AG04450 (cell line): ENCODE measurements at regions not wholly inside any gene's neighbourhood (a gene's known extent, or its start where the extent isn't known, plus 50 kb on each side); places are given as distances from the start of the nearest gene placed in this dataset.
A peak's percentile ranks its signal among the peaks of the same experiment; 100 is the strongest.
"Not testable (repeated sequence)": the region's sequence is repeated elsewhere in the genome, so short reads cannot be mapped to it uniquely, and the experiment has no call there.

Source experiments
- CTCF ChIA-PET: fragments of 300-600, 350-600 bp; formaldehyde crosslinking; extraction: SDS; loops from one replicate; lab custom pipeline; 2022; ENCODE audit warnings: antibody characterized with exemption, inconsistent platforms; lab: Charles Lee
- POLR2A ChIA-PET: fragments of 350-600 bp; formaldehyde crosslinking; extraction: SDS; loops from one replicate; lab custom pipeline; 2021; ENCODE audit warnings: antibody characterized with exemption, inconsistent platforms; lab: Yijun Ruan, JAX
- DNase-seq: peaks from one replicate; pipeline ENCODE4 v3.0.0-alpha.2; 2011; ENCODE audit warnings: low read depth, low spot score
- H3K27ac ChIP-seq: one replicate; pipeline ENCODE4 v1.5.1; 2012; ENCODE audit warnings: low read depth, low read length, control low read depth
- H3K27me3 ChIP-seq: one replicate; pipeline ENCODE4 v1.6.0; 2012; ENCODE audit warnings: low read length; ENCODE audit not compliant: control insufficient read depth, insufficient read depth
- H3K4me3 ChIP-seq: 2 replicates; pipeline ENCODE4 v1.5.1; 2011; ENCODE audit warnings: mild to moderate bottlenecking, low read depth, low read length, control low read depth
- H3K9me3 ChIP-seq: 2 replicates; pipeline ENCODE4 v1.5.1; 2012; ENCODE audit warnings: low read length; ENCODE audit not compliant: control insufficient read depth, insufficient read depth
- CTCF ChIP-seq: IDR thresholded peaks from 2 replicates; pipeline ENCODE4 v1.5.1; 2011; ENCODE audit warnings: low read depth, low read length, control low read depth, inconsistent platforms

DNA sequence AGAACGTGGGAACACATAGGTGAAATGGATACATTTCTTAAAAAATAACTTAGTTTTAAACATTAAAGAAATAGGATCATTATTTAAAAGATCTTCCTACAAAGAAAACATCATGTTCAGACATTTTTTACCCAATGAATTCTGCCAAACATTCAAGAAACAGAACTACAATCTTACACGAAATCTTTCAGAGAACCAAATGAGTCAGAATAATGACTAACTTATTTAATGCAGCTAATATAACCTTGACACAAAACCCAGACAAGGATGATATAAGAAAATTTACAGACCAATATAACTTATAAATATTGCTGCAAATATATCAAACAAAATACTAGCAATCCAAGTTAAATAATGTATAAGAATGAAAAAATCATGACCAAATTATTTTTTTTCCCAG lies 220.1 kb upstream of the KCNK2 start:
- no peak overlapping the region for H3K27ac ChIP-seq
- H3K9me3 ChIP-seq: no peaks in the 10 kb centered on the region
- DNase-seq: no peak
- no peak overlapping the region for H3K4me3 ChIP-seq
- no peaks in the 10 kb centered on the region for H3K27me3 ChIP-seq
- CTCF ChIA-PET: no interaction called here
- POLR2A ChIA-PET: no interaction called here
- TF ChIP-seq CTCF: no peak

DNA sequence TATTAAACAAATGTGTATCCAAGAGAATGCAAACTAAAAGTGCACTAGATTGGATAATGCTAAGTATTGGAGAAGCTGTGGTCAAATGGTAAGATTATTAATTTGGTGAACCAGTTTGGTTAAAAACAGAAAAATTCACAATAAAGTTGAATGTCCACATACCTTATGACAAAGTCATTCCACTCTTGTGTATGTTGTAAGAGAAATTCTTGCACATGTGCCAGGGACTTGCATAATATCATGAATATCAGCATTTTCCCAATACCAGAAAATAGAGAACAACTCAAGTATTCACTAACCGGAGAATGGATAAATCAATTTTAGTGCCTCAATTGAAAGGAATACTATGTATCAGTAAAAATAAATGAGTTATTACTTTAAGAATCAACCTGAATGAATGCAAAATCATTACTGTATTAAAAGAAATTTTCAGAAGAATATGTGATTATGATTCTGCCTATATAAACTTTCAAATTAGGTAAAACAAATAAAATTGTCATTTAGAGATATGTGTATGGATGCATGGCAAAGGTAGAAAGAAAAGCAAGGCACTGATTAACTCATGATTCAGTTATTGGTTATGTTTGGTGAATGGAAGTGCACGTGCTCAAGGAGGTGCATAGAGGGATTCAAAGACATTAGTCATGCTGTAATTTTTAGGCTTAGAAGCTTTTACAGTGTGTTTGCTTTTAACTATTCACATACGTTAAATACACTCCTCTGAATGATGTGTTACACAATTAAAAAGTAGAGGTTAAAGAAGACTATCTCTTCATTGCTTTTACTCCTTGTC lies 217.4 kb upstream of the KCNK2 start:
- H3K27ac ChIP-seq: no peak overlapping the region
- no peaks in the 10 kb centered on the region; the same call in 1 of the 2 replicates for H3K9me3 ChIP-seq
- ChIA-PET POLR2A (no interaction called here), CTCF (no interaction called here)
- TF ChIP-seq CTCF: no peak
- H3K27me3 ChIP-seq: no peaks in the 10 kb centered on the region
- peak; percentile 33 for DNase-seq
- no peak overlapping the region for H3K4me3 ChIP-seq

- H3K27me3 ChIP-seq, CTCF ChIA-PET, POLR2A ChIA-PET: not testable (repeated sequence)
Observed at GRCh38 chr1:214870426-214870825, 212.1 kb upstream of the KCNK2 start.

GRCh38 chr1:214880956-214881355 lies 201.6 kb upstream of the KCNK2 start:
- ChIA-PET CTCF (no interaction called here), POLR2A (no interaction called here)
- Histone ChIP-seq H3K4me3 (no peak overlapping the region), H3K27me3 (no peaks in the 10 kb centered on the region), H3K9me3 (no peaks in the 10 kb centered on the region), H3K27ac (no peak overlapping the region)
- no peak for DNase-seq
- no peak for TF ChIP-seq CTCF

More at GRCh38 chr1:214870426-214870825, 212.1 kb upstream of the KCNK2 start:
- not testable (repeated sequence) for H3K9me3 ChIP-seq, H3K4me3 ChIP-seq, DNase-seq, H3K27ac ChIP-seq

DNA sequence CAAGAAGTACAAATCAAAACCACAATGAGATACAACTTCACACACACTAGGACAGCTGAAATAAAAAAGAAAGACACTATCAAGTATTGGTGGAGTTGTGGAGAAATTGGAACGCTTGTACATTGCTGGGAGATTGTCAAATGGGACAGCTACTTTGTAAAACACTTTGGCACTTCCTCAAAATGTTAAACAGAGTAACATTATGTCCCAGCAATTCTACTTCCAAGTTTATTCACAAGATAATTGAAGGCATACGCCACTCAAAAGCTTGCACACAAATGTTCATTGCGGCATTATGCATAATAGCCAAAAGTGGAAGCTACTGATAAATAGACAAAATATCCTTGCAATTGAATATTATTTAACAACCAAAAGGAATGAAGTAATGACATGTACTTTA lies 199.9 kb upstream of the KCNK2 start:
- Histone ChIP-seq H3K9me3 (no peaks in the 10 kb centered on the region), H3K4me3 (no peak overlapping the region), H3K27me3 (no peaks in the 10 kb centered on the region), H3K27ac (no peak overlapping the region)
- ChIA-PET POLR2A (no interaction called here), CTCF (no interaction called here)
- no peak for DNase-seq
- TF ChIP-seq CTCF: no peak
